ENCODE measurements at regions not wholly inside any gene's neighbourhood (a gene's known extent, or its start where the extent isn't known, plus 50 kb on each side); places are given as distances from the start of the nearest gene placed in this dataset.

- TF ChIP-seq CTCF (IDR thresholded peaks at IDR 0.05) = no peak
Measured at GRCh38 chr3:153484842-153485241, 322.8 kb downstream of the RAP2B start.

GRCh38 chr3:153495422-153495821, 333.4 kb downstream of the RAP2B start:
- TF ChIP-seq CTCF (IDR thresholded peaks at IDR 0.05) = no peak

- no peak for TF ChIP-seq CTCF (IDR thresholded peaks at IDR 0.05)
Measured at GRCh38 chr3:153502682-153503081, 340.7 kb downstream of the RAP2B start.

GRCh38 chr3:153503873-153504272, 341.8 kb downstream of the RAP2B start:
- no peak for TF ChIP-seq CTCF (IDR thresholded peaks at IDR 0.05)

GRCh38 chr3:153513236-153513635, 351.2 kb downstream of the RAP2B start:
- no peak; the same call in 1 of the 2 replicates for TF ChIP-seq CTCF (IDR thresholded peaks at IDR 0.05)

- TF ChIP-seq CTCF (IDR thresholded peaks at IDR 0.05) = no peak
Measured at GRCh38 chr3:153528473-153528872, 366.4 kb downstream of the RAP2B start.

GRCh38 chr3:153539263-153539662, 377.2 kb downstream of the RAP2B start:
- no peak for TF ChIP-seq CTCF (IDR thresholded peaks at IDR 0.05)

- TF ChIP-seq CTCF (IDR thresholded peaks at IDR 0.05) = no peak
Measured at GRCh38 chr3:153545471-153545870, 383.4 kb downstream of the RAP2B start.

Measured in LNCAP (cell line).